Left ventricle myocardium superior (tissue), 1 donor: ENCODE measurements at regions not wholly inside any gene's neighbourhood (a gene's known extent, or its start where the extent isn't known, plus 50 kb on each side); places are given as distances from the start of the nearest gene placed in this dataset.

Experiments
- ATAC-seq: fragments of 200-7000 bp; cut with Tn5 transposase; one replicate; pipeline ENCODE4 v1.9.1; 2020; ENCODE audit warnings: mild to moderate bottlenecking, moderate library complexity
- DNase-seq: peaks from one replicate; pipeline ENCODE4 v3.0.0-alpha.2; 2020
- intact Hi-C: fragments of 100-400 bp; cut with micrococcal nuclease; formaldehyde crosslinking; loops from one replicate; pipeline ENCODE4 v1.11.0; 2022
- donor health status: DM: no; HTN: yes; CAD: no; lungs with severe emphysema.

DNA sequence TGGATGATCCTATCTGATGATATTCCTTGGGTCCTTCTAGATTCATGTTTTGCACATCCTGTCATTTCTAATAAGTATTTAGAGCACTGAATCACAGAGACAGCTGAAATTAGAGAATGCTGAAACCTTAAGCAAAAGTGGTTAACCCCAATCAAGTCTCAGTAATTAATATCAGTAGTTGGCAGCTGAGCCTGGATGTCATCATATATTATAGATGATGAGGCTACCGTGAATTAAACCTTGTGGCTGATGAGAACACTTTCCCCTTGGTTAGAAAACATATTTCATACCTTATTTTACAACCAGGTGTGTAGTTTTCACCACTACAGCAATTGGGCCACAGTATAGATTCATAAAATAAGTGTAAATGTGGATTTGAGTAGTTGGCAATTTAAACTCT is 499.0 kb downstream of the PDGFC start:
- no peak for DNase-seq
- intact Hi-C loops = loop anchor here (10.0 kb wide), 1 partner anchor 572 kb away; no protein-coding TSS in a partner anchor
- ATAC-seq = no peak

GRCh38 chr4:156459584-156459983 is 505.9 kb upstream of the CTSO start:
- ATAC-seq = no peak

GRCh38 chr4:156456830-156457229 is 503.2 kb upstream of the CTSO start:
- ATAC-seq (no peak), DNase-seq (no peak)
- intact Hi-C loops = no loop called here

More at GRCh38 chr4:156459584-156459983, 505.9 kb upstream of the CTSO start:
- intact Hi-C loops = no loop called here
- DNase-seq = no peak

- DNase-seq = no peak
- ATAC-seq = no peak
- intact Hi-C loops = no loop called here
Observed at GRCh38 chr4:156443488-156443887, 489.8 kb upstream of the CTSO start.

GRCh38 chr4:156442912-156443311 is 489.2 kb upstream of the CTSO start:
- DNase-seq = no peak
- no peak for ATAC-seq
- intact Hi-C loops = no loop called here

- DNase-seq (no peak), ATAC-seq (no peak)
- intact Hi-C loops = no loop called here
Observed at GRCh38 chr4:156439576-156440200, 486.0 kb upstream of the CTSO start.

- ATAC-seq = no peak
- DNase-seq = no peak
- intact Hi-C loops = no loop called here
Observed at GRCh38 chr4:156437666-156438065, 484.0 kb upstream of the CTSO start.

DNA sequence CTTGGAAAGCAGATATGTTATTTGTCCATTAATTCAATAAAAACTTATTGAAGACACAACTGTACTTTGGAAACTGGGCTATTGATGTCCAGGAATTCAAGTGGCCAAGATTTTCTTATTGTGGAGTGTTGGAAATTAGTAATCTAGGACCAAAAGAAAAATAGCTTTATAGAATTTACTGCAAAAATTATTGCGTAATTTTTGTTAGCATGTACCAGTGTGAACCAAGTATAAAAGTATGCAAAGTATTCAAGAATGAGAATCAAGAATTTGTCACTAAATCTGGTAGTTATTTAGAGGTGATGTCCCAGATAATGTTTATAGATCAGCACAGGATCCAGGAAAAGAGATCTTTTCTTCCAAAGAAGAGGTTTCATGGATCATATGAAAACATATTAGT is 468.9 kb upstream of the CTSO start:
- DNase-seq = no peak
- ATAC-seq = no peak
- intact Hi-C loops = no loop called here

- no peak for ATAC-seq
- DNase-seq = no peak
- intact Hi-C loops = no loop called here
Observed at GRCh38 chr4:156420623-156421022, 467.0 kb upstream of the CTSO start.

GRCh38 chr4:156419080-156419685 is 465.5 kb upstream of the CTSO start:
- intact Hi-C loops = no loop called here
- DNase-seq = no peak
- ATAC-seq = no peak

GRCh38 chr4:156414406-156414805 is 460.7 kb upstream of the CTSO start:
- DNase-seq (no peak), ATAC-seq (no peak)
- intact Hi-C loops = no loop called here

GRCh38 chr4:156413239-156414135 is 459.8 kb upstream of the CTSO start:
- DNase-seq (no peak), ATAC-seq (no peak)
- intact Hi-C loops = no loop called here

GRCh38 chr4:156411531-156411930 is 457.9 kb upstream of the CTSO start:
- intact Hi-C loops = no loop called here
- DNase-seq = no peak
- ATAC-seq = no peak

DNA sequence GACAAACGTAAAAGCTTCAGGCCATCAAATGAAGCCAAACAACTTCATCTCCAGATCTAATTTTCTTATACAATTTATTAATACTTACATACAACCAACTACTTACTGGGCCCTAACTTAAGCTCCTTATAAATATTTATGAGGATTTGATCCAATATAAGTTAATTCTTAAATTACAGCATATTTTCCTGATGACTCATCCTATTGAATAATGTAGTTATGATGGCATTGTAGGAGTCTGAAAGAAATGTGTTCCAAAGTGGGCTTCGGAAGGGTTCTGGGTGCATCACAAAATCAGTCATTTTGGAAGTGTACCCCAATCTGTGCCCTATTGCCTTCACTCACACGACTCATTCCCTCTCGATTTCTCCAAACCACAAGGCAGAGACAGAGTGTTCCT is 455.1 kb upstream of the CTSO start:
- no peak for ATAC-seq
- no peak for DNase-seq
- intact Hi-C loops = no loop called here

DNA sequence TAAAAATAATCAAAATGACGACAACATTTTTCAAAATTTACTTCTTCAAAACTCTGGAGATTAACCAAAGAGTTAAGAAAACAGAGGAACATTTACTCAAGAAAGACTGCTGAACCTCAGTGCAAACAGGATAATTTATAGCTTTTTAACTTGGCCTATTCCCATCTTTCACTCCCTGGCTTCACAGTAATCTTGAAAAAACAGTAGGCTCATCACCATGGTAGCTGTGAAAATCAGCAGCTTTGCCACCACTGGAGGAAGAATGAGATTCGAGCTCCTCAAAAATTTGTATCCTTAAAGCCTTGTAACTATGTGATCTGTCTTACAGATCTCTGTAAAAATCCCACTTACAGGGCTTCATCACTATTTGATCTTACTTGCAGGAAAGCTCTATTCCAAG is 447.7 kb upstream of the CTSO start:
- intact Hi-C loops = no loop called here
- DNase-seq (no peak), ATAC-seq (no peak)

DNA sequence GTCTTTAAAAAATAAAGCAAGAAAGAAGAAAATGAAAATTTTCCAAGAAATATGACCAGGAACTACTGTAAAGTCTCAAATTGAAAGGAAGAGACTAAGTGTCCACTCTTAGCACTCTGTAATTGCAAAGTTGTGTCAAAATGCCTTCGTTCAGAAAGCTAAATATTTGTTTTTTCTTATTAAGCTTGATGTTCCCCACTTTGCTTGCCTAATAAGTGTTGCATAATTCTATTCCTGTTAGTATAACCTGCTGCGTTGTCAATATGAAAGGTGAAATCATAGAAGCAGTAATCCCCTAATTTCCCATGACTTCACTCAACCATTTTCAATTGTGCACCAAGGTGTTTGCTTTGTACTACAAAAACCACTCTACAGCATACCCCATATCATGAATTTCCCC is 442.9 kb upstream of the CTSO start:
- intact Hi-C loops = no loop called here
- no peak for ATAC-seq

GRCh38 chr4:156391325-156391653 is 437.6 kb upstream of the CTSO start:
- intact Hi-C loops = no loop called here
- DNase-seq (no peak), ATAC-seq (peak; percentile 50)

More for the DNA sequence above, 442.9 kb upstream of the CTSO start:
- DNase-seq = no peak

DNA sequence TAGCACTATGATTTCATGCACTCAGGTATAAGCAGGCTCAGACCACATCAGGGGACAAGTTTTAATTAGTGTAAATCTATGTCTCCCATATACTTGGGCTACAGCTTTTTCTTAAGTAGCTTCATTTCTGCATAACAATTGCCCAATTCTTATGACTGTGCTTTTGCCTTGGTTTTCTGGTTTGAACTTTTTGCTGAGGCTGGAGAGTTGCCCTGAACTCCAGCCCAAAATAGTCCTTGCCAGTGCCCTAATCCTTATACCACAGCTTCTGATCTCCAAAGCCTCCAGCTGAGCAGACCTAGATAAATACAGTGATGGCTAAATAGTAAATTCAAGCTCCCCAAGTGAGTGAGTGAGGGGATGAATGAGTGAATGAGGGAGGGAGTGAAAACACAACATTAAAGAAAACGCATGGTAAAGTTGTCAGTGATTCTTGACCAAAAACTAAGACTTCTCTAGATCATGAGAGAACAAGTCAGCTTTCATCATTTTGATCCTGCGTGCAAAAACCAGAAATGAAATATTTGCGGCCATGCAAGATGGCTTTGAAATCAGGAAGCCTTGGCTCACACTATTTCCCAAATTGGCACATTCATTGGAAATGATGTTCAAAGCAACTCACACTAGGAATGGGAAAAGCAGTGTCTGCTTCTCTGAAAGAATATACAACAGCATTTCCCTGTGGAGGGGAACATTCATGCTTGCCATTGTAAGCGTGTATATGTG is 437.1 kb upstream of the CTSO start:
- intact Hi-C loops = no loop called here
- DNase-seq = no peak
- ATAC-seq = no peak

DNA sequence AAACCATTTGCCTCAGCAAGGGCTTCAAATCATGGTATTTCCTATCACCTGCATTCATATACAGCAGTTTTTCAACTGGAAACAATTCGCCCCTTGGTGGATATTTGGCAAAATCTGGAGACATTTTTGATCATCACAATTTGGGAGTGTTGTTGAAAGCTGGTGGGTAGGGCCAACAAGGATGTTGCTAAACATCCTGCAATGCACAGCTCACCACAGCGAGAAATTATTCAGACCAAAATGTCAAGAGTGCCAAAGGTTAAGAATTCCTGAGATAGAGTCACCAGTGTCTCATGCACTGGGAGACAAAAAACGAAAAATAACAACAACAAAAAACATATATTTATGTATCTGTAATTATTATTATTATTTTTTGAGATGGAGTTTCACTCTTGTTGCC is 435.2 kb upstream of the CTSO start:
- no peak for ATAC-seq
- intact Hi-C loops = no loop called here
- DNase-seq = no peak
